CD4-positive, CD25-positive, alpha-beta regulatory T cell (primary cell): ENCODE measurements at regions not wholly inside any gene's neighbourhood (a gene's known extent, or its start where the extent isn't known, plus 50 kb on each side); places are given as distances from the start of the nearest gene placed in this dataset.

ENCODE experiments used
- ATAC-seq, 2 donors: fragments of 150-1000 bp; cut with Tn5 transposase; one replicate each; pipeline ENCODE4 v1.10.0; 2021; ENCODE audit warnings: low read depth in 2 of 2, moderate number of reproducible peaks in 2 of 2, moderate library complexity in 1 of 2
- DNase-seq, 3 donors: peaks; one replicate each; pipeline versions ENCODE4 v3.0.0 to v3.0.0-alpha.2; 2012 to 2022; ENCODE audit warnings: mixed read lengths in 1 of 3
- H3K27ac ChIP-seq: one replicate; pipeline ENCODE4 v1.7.0; 2013; ENCODE audit warnings: mild to moderate bottlenecking, low read length; ENCODE audit not compliant: insufficient read depth, poor library complexity, severe bottlenecking
- H3K27me3 ChIP-seq: one replicate; pipeline ENCODE4 v1.7.0; 2013; ENCODE audit warnings: low read length; ENCODE audit not compliant: control insufficient read depth, insufficient read depth
- H3K36me3 ChIP-seq: one replicate; pipeline ENCODE4 v1.7.0; 2013; ENCODE audit warnings: mild to moderate bottlenecking, low read length, moderate library complexity; ENCODE audit not compliant: control insufficient read depth, insufficient read depth
- H3K4me1 ChIP-seq: 2 replicates; pipeline ENCODE4 v1.7.0; 2013; ENCODE audit warnings: mild to moderate bottlenecking, low read length; ENCODE audit not compliant: insufficient read depth, control insufficient read depth, poor library complexity, severe bottlenecking
- H3K4me3 ChIP-seq: one replicate; pipeline ENCODE4 v1.7.0; 2013; ENCODE audit warnings: low read depth, mild to moderate bottlenecking, low read length, moderate library complexity
- H3K9me3 ChIP-seq, 2 experiments: 1 replicate in 1 of 2; 2 replicates in 1 of 2; pipeline ENCODE4 v1.7.0; 2013; ENCODE audit warnings: low read length in 2 of 2, mild to moderate bottlenecking in 1 of 2, moderate library complexity in 1 of 2; ENCODE audit not compliant: control insufficient read depth in 2 of 2
- H3K27ac Mint-ChIP-seq, 3 donors: one replicate each; pipeline ENCODE4 v1.8.0; 2020 to 2022; ENCODE audit warnings: mild to moderate bottlenecking in 3 of 3, mixed read lengths in 3 of 3, moderate library complexity in 2 of 3
- H3K27me3 Mint-ChIP-seq: one replicate; pipeline ENCODE4 v1.8.0; 2022; ENCODE audit warnings: mild to moderate bottlenecking, mixed read lengths
- H3K36me3 Mint-ChIP-seq: one replicate; pipeline ENCODE4 v1.8.0; 2020; ENCODE audit warnings: mixed read lengths
- H3K4me1 Mint-ChIP-seq, 4 donors: one replicate each; pipeline ENCODE4 v1.8.0; 2020 to 2022; ENCODE audit warnings: mixed read lengths in 4 of 4, mild to moderate bottlenecking in 1 of 4
- H3K4me3 Mint-ChIP-seq, 4 donors: one replicate each; pipeline ENCODE4 v1.8.0; 2020 to 2022; ENCODE audit warnings: mild to moderate bottlenecking in 4 of 4, mixed read lengths in 4 of 4, moderate library complexity in 3 of 4
- H3K9me3 Mint-ChIP-seq, 7 donors: one replicate each; pipeline ENCODE4 v1.8.0; 2020 to 2022; ENCODE audit warnings: mixed read lengths in 7 of 7, mild to moderate bottlenecking in 3 of 7, moderate library complexity in 2 of 7

GRCh38 chr10:129046962-129047361 is 420.1 kb upstream of the MGMT start:
- peaks cover 0 to 3% (median 0%) of the 10 kb centered on the region in 7 donors for H3K9me3 Mint-ChIP-seq
- no peak overlapping the region for H3K4me3 ChIP-seq
- peaks cover 15% of the 10 kb centered on the region for H3K27me3 Mint-ChIP-seq
- H3K9me3 ChIP-seq = no peaks in the 10 kb centered on the region
- no peak for DNase-seq
- H3K27me3 ChIP-seq = peaks cover 2% of the 10 kb centered on the region
- peaks cover 5 to 33% (median 20%) of the 10 kb centered on the region in 4 donors for H3K4me1 Mint-ChIP-seq
- no peak overlapping the region for H3K27ac ChIP-seq
- no peaks in the 10 kb centered on the region for H3K36me3 ChIP-seq
- peaks cover 14% of the 10 kb centered on the region for H3K4me1 ChIP-seq
- ATAC-seq = no peak
- no peak overlapping the region for H3K4me3 Mint-ChIP-seq
- H3K27ac Mint-ChIP-seq = peak overlapping the region in 1 of 3 donors; percentile 21
- H3K36me3 Mint-ChIP-seq = peaks cover 2% of the 10 kb centered on the region

GRCh38 chr10:129047600-129047999 is 419.4 kb upstream of the MGMT start:
- Histone ChIP-seq H3K27ac (no peak overlapping the region), H3K9me3 (no peaks in the 10 kb centered on the region), H3K4me3 (no peak overlapping the region), H3K36me3 (no peaks in the 10 kb centered on the region), H3K27me3 (peaks cover 2% of the 10 kb centered on the region), H3K4me1 (peaks cover 8% of the 10 kb centered on the region)
- DNase-seq = no peak
- Mint-ChIP-seq H3K27ac (peak overlapping the region in 1 of 3 donors; percentile 21), H3K27me3 (peaks cover 15% of the 10 kb centered on the region), H3K4me3 (no peak overlapping the region), H3K4me1 (peaks cover 8 to 32% (median 17%) of the 10 kb centered on the region in 4 donors), H3K9me3 (peaks cover 0 to 3% (median 0%) of the 10 kb centered on the region in 7 donors), H3K36me3 (peaks cover 2% of the 10 kb centered on the region)
- ATAC-seq = no peak

- ATAC-seq (no peak), DNase-seq (no peak)
- H3K27ac ChIP-seq = no peak overlapping the region
- no peaks in the 10 kb centered on the region for H3K9me3 ChIP-seq
- peaks cover 2% of the 10 kb centered on the region for H3K36me3 Mint-ChIP-seq
- H3K4me1 ChIP-seq = no peaks in the 10 kb centered on the region
- peaks cover 8 to 25% (median 11%) of the 10 kb centered on the region in 4 donors for H3K4me1 Mint-ChIP-seq
- peak overlapping the region in 2 of 3 donors; percentile 42 to 91 for H3K27ac Mint-ChIP-seq
- peaks cover 0 to 3% (median 0%) of the 10 kb centered on the region in 7 donors for H3K9me3 Mint-ChIP-seq
- H3K36me3 ChIP-seq = no peaks in the 10 kb centered on the region
- no peak overlapping the region for H3K4me3 ChIP-seq
- no peak overlapping the region for H3K4me3 Mint-ChIP-seq
- peaks cover 11% of the 10 kb centered on the region for H3K27me3 Mint-ChIP-seq
- no peaks in the 10 kb centered on the region for H3K27me3 ChIP-seq
Measured at GRCh38 chr10:129048513-129048912, 418.5 kb upstream of the MGMT start.

- Mint-ChIP-seq H3K4me1 (peaks cover 4 to 23% (median 12%) of the 10 kb centered on the region in 4 donors), H3K27ac (peak overlapping the region; percentile 31 to 66 (median 52)), H3K36me3 (peaks cover 2% of the 10 kb centered on the region), H3K27me3 (peaks cover 5% of the 10 kb centered on the region), H3K4me3 (no peak overlapping the region), H3K9me3 (peaks cover 0 to 3% (median 0%) of the 10 kb centered on the region in 7 donors)
- Histone ChIP-seq H3K9me3 (no peaks in the 10 kb centered on the region), H3K27me3 (no peaks in the 10 kb centered on the region), H3K4me1 (no peaks in the 10 kb centered on the region), H3K27ac (no peak overlapping the region), H3K4me3 (no peak overlapping the region), H3K36me3 (no peaks in the 10 kb centered on the region)
- no peak for ATAC-seq
- DNase-seq = no peak
Measured at GRCh38 chr10:129049501-129049900, 417.5 kb upstream of the MGMT start.

GRCh38 chr10:129055225-129055624 is 411.8 kb upstream of the MGMT start:
- ATAC-seq (no peak), DNase-seq (no peak)
- no peaks in the 10 kb centered on the region for H3K27me3 ChIP-seq
- H3K36me3 ChIP-seq = no peaks in the 10 kb centered on the region
- Mint-ChIP-seq H3K27ac (no peak overlapping the region), H3K36me3 (no peaks in the 10 kb centered on the region), H3K4me1 (peaks cover 4 to 63% (median 44%) of the 10 kb centered on the region in 4 donors), H3K4me3 (no peak overlapping the region), H3K9me3 (no peaks in the 10 kb centered on the region), H3K27me3 (no peaks in the 10 kb centered on the region)
- no peaks in the 10 kb centered on the region for H3K9me3 ChIP-seq
- peaks cover 33% of the 10 kb centered on the region for H3K4me1 ChIP-seq
- no peak overlapping the region for H3K4me3 ChIP-seq
- no peak overlapping the region for H3K27ac ChIP-seq

GRCh38 chr10:129055986-129056385 is 411.1 kb upstream of the MGMT start:
- no peak overlapping the region for H3K27ac Mint-ChIP-seq
- no peak for ATAC-seq
- H3K4me3 Mint-ChIP-seq = peak overlapping the region in 2 of 4 donors; percentile 16

GRCh38 chr10:129056734-129057689 is 410.0 kb upstream of the MGMT start:
- Histone ChIP-seq H3K4me3 (peak overlapping the region; percentile 48), H3K27ac (no peak overlapping the region), H3K9me3 (no peaks in the 10 kb centered on the region), H3K27me3 (no peaks in the 10 kb centered on the region), H3K4me1 (peaks cover 33% of the 10 kb centered on the region), H3K36me3 (no peaks in the 10 kb centered on the region)
- Mint-ChIP-seq H3K27me3 (no peaks in the 10 kb centered on the region), H3K9me3 (peaks cover 0 to 2% (median 0%) of the 10 kb centered on the region in 7 donors), H3K27ac (peak overlapping the region in 2 of 3 donors; percentile 91 to 92), H3K4me1 (peaks cover 4 to 72% (median 44%) of the 10 kb centered on the region in 4 donors), H3K36me3 (no peaks in the 10 kb centered on the region), H3K4me3 (peak overlapping the region; percentile 55 to 84 (median 80))
- DNase-seq = peak in 1 of 3 donors; percentile 50
- no peak for ATAC-seq

More at GRCh38 chr10:129055986-129056385, 411.1 kb upstream of the MGMT start:
- Histone ChIP-seq H3K4me3 (no peak overlapping the region), H3K27ac (no peak overlapping the region), H3K36me3 (no peaks in the 10 kb centered on the region), H3K9me3 (no peaks in the 10 kb centered on the region), H3K27me3 (no peaks in the 10 kb centered on the region), H3K4me1 (peaks cover 33% of the 10 kb centered on the region)
- no peak for DNase-seq
- Mint-ChIP-seq H3K4me1 (peaks cover 4 to 71% (median 44%) of the 10 kb centered on the region in 4 donors), H3K9me3 (no peaks in the 10 kb centered on the region), H3K36me3 (no peaks in the 10 kb centered on the region), H3K27me3 (no peaks in the 10 kb centered on the region)
